GM12892 (cell line): ENCODE measurements at regions not wholly inside any gene's neighbourhood (a gene's known extent, or its start where the extent isn't known, plus 50 kb on each side); places are given as distances from the start of the nearest gene placed in this dataset.

Experiments
- POLR2A ChIP-seq: IDR thresholded peaks from 2 replicates; pipeline ENCODE4 v1.6.1; 2011; ENCODE audit warnings: low read depth, low read length, control low read depth
- POLR2AphosphoS5 ChIP-seq: IDR thresholded peaks from 2 replicates; pipeline ENCODE4 v1.6.1; 2011; ENCODE audit warnings: low read depth, low read length, control low read depth
- TAF1 ChIP-seq: IDR thresholded peaks from 2 replicates; pipeline ENCODE4 v1.6.1; 2011; ENCODE audit warnings: low read depth, mild to moderate bottlenecking, control low read depth, low read length, borderline replicate concordance

DNA sequence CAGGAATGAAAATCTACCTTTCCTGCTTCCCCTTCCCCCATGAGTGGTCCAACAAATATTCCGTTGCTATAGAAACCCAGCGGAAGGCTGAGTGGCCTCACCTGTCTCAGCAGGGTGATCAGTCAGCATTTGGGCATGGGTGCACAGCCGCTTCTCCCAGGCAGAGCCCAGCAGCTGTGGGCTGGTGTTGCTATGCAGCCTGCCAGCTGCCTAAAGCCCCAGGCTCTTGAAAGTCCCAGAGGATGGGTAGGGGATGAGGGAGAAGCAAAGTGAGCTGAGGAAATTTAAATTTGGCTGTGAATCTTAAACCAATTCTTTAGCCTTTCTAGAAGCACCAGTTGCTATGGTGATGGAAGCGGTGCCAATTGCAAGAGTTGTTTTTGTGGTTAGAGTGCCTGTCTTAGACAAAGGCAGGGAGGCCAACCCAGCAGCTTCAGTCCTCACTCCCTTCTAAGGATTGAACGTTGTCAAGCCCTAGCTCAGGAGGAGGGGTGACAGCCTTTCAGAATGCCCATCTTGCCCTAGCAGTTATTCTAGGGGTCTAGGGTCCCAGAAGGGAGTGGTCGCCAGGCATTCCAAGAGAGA lies 151.5 kb upstream of the PITX1 start:
- no peak for TF ChIP-seq POLR2AphosphoS5
- no peak for TF ChIP-seq POLR2A
- TF ChIP-seq TAF1 = no peak
